HG03575 (cell line): ENCODE measurements at regions not wholly inside any gene's neighbourhood (a gene's known extent, or its start where the extent isn't known, plus 50 kb on each side); places are given as distances from the start of the nearest gene placed in this dataset.

Experiments
- ATAC-seq: cut with Tn5 transposase; IDR thresholded peaks from one replicate; pipeline ENCODE4 v1.9.1; 2021; ENCODE audit not compliant: unreplicated experiment, insufficient number of reproducible peaks, low FRiP score; ENCODE audit errors: extremely low read depth

- ATAC-seq, result no peak
These were observed 211.3 kb downstream of the GPD2 start for GRCh38 chr2:156647377-156648010.

GRCh38 chr2:156648522-156648921, 212.3 kb downstream of the GPD2 start:
- no peak for ATAC-seq

GRCh38 chr2:156649596-156649995, 213.4 kb downstream of the GPD2 start:
- no peak for ATAC-seq

GRCh38 chr2:156652691-156653090, 216.5 kb downstream of the GPD2 start:
- no peak for ATAC-seq

GRCh38 chr2:156653675-156654074, 217.5 kb downstream of the GPD2 start:
- ATAC-seq, result no peak

- no peak for ATAC-seq
These were observed 221.6 kb downstream of the GPD2 start for GRCh38 chr2:156657809-156658208.

- ATAC-seq, result no peak
These were observed 223.5 kb downstream of the GPD2 start for GRCh38 chr2:156659694-156660093.

- ATAC-seq, result peak; percentile 84
These were observed 227.7 kb downstream of the GPD2 start for GRCh38 chr2:156663757-156664409.

GRCh38 chr2:156666130-156666785, 230.1 kb downstream of the GPD2 start:
- ATAC-seq, result no peak

- ATAC-seq, result no peak
These were observed 233.9 kb downstream of the GPD2 start for GRCh38 chr2:156670104-156670503.

- ATAC-seq, result no peak
These were observed 235.7 kb downstream of the GPD2 start for GRCh38 chr2:156671706-156672361.

- ATAC-seq, result no peak
These were observed 236.6 kb downstream of the GPD2 start for GRCh38 chr2:156672556-156673332.

- no peak for ATAC-seq
These were observed 237.1 kb downstream of the GPD2 start for GRCh38 chr2:156673333-156673615.

GRCh38 chr2:156673981-156674380, 237.8 kb downstream of the GPD2 start:
- ATAC-seq, result no peak

- no peak for ATAC-seq
These were observed 239.7 kb downstream of the GPD2 start for GRCh38 chr2:156675896-156676295.

GRCh38 chr2:156679820-156680219, 243.6 kb downstream of the GPD2 start:
- no peak for ATAC-seq

- ATAC-seq, result no peak
These were observed 244.1 kb downstream of the GPD2 start for GRCh38 chr2:156680266-156680665.

- no peak for ATAC-seq
These were observed 250.9 kb downstream of the GPD2 start for GRCh38 chr2:156687126-156687525.

- no peak for ATAC-seq
These were observed 251.5 kb downstream of the GPD2 start for GRCh38 chr2:156687715-156688114.
